KMS-11 (cell line): ENCODE measurements at regions not wholly inside any gene's neighbourhood (a gene's known extent, or its start where the extent isn't known, plus 50 kb on each side); places are given as distances from the start of the nearest gene placed in this dataset.

Source experiments
- H2AFZ ChIP-seq: fragments of 200-600 bp; sonication (generic); 2 replicates; pipeline ENCODE4 v1.6.1; 2016; ENCODE audit warnings: antibody characterized with exemption, mixed run types, low read depth
- H3K27ac ChIP-seq: fragments of 200-600 bp; sonication (generic); 2 replicates; pipeline ENCODE4 v1.6.1; 2016; ENCODE audit warnings: mild to moderate bottlenecking, mixed run types
- H3K27me3 ChIP-seq: fragments of 200-600 bp; sonication (generic); 2 replicates; pipeline ENCODE4 v1.6.1; 2017; ENCODE audit warnings: mild to moderate bottlenecking, low read depth, mixed run types, moderate library complexity; ENCODE audit not compliant: insufficient read depth
- H3K36me3 ChIP-seq: fragments of 200-600 bp; sonication (generic); 2 replicates; pipeline ENCODE4 v1.6.1; 2017; ENCODE audit warnings: mild to moderate bottlenecking, mixed run types; ENCODE audit not compliant: insufficient read depth
- H3K4me1 ChIP-seq: fragments of 200-600 bp; sonication (generic); 2 replicates; pipeline ENCODE4 v1.6.1; 2016; ENCODE audit warnings: mild to moderate bottlenecking, low read depth, mixed run types; ENCODE audit not compliant: poor library complexity, severe bottlenecking
- H3K4me2 ChIP-seq: fragments of 200-600 bp; sonication (generic); 2 replicates; pipeline ENCODE4 v1.7.0; 2016; ENCODE audit warnings: mild to moderate bottlenecking, mixed run types
- H3K4me3 ChIP-seq: fragments of 200-600 bp; sonication (generic); IDR thresholded peaks from 2 replicates; pipeline ENCODE4 v1.6.1; 2017; ENCODE audit warnings: low read depth, low read length, mixed read lengths; ENCODE audit not compliant: insufficient read depth
- H3K79me2 ChIP-seq: fragments of 200-600 bp; sonication (generic); 2 replicates; pipeline ENCODE4 v1.6.1; 2016; ENCODE audit warnings: low read depth, mixed run types; ENCODE audit not compliant: insufficient read depth
- H3K9ac ChIP-seq: fragments of 200-600 bp; sonication (generic); 2 replicates; pipeline ENCODE4 v1.6.1; 2016; ENCODE audit warnings: mild to moderate bottlenecking, mixed run types
- H4K20me1 ChIP-seq: fragments of 200-600 bp; sonication (generic); 2 replicates; pipeline ENCODE4 v1.6.1; 2016; ENCODE audit warnings: mild to moderate bottlenecking, mixed run types; ENCODE audit not compliant: insufficient read depth
- TF ChIP-seq, protein P1 (sequence below): fragments of 200-600 bp; sonication (generic); conservative IDR thresholded peaks from 2 replicates; pipeline ENCODE4 v1.6.1; 2017; ENCODE audit warnings: low read depth, mild to moderate bottlenecking, antibody characterized with exemption, low read length, moderate library complexity, mixed read lengths

DNA sequence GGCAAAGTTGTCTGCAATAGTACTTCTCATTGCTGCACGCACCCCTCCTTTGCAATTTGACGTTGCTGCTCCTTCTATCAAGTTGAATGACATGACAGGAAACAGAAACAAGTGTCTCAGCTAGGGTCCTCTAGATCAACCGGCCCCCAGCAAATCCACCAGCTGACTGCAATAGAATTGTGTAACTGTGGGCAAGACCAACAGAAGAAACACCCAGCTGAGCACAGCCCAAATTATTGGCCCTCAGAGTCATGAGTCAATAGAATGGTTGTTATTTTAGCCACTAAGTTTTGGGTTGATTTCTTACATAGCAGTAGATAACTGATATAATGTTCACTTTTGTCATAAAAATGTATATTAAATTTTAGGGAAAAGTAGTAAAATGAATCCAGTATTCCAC lies 202.7 kb downstream of the MAFB start:
- Histone ChIP-seq H3K9ac (no peak overlapping the region), H3K36me3 (no peaks in the 10 kb centered on the region), H3K79me2 (no peaks in the 10 kb centered on the region), H3K27ac (no peak overlapping the region), H4K20me1 (no peaks in the 10 kb centered on the region), H3K4me3 (no peak overlapping the region), H2AFZ (no peak overlapping the region), H3K4me1 (no peaks in the 10 kb centered on the region), H3K4me2 (no peak overlapping the region), H3K27me3 (no peaks in the 10 kb centered on the region)
- TF ChIP-seq, protein P1, sequence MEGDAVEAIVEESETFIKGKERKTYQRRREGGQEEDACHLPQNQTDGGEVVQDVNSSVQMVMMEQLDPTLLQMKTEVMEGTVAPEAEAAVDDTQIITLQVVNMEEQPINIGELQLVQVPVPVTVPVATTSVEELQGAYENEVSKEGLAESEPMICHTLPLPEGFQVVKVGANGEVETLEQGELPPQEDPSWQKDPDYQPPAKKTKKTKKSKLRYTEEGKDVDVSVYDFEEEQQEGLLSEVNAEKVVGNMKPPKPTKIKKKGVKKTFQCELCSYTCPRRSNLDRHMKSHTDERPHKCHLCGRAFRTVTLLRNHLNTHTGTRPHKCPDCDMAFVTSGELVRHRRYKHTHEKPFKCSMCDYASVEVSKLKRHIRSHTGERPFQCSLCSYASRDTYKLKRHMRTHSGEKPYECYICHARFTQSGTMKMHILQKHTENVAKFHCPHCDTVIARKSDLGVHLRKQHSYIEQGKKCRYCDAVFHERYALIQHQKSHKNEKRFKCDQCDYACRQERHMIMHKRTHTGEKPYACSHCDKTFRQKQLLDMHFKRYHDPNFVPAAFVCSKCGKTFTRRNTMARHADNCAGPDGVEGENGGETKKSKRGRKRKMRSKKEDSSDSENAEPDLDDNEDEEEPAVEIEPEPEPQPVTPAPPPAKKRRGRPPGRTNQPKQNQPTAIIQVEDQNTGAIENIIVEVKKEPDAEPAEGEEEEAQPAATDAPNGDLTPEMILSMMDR, result no peak

DNA sequence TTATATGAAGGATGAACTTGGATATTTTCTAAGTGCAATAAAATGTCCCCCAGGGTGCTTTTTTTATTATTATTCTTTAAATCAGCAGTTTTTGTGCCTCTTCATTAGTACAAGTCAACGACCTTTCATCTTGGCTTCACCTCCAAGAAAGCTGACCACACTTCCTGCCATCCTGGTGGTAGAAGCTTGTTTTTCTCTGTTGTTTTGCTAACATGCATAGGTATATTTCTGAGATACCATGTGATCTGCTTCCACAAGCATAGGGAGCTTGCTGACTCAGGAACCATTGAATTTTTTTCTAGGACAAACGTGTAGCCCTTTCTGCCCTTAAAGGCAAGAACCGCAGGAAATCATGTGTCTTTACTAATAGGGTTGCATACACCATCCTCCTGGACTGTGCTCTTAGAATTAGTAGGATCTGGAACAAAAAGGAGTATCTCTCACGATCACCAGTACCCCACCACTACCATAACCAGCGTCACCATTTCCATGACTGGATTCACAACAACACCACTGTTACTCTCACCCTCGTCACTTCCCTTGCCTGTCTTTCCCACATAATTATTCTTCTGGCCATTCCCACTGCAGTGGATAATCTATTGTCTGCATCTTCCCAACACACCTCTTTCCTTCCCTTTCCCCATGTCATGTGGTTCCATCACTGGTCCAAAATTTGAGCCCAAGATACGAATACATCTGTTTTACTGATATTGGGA lies 207.1 kb downstream of the MAFB start:
- no peak overlapping the region for H3K4me2 ChIP-seq
- no peak overlapping the region for H3K9ac ChIP-seq
- H4K20me1 ChIP-seq, result no peaks in the 10 kb centered on the region
- H2AFZ ChIP-seq, result no peak overlapping the region
- TF ChIP-seq, protein P1, result no peak
- no peaks in the 10 kb centered on the region for H3K36me3 ChIP-seq
- H3K27me3 ChIP-seq, result no peaks in the 10 kb centered on the region
- no peak overlapping the region for H3K27ac ChIP-seq
- no peaks in the 10 kb centered on the region for H3K4me1 ChIP-seq
- no peak overlapping the region for H3K4me3 ChIP-seq
- no peaks in the 10 kb centered on the region for H3K79me2 ChIP-seq

DNA sequence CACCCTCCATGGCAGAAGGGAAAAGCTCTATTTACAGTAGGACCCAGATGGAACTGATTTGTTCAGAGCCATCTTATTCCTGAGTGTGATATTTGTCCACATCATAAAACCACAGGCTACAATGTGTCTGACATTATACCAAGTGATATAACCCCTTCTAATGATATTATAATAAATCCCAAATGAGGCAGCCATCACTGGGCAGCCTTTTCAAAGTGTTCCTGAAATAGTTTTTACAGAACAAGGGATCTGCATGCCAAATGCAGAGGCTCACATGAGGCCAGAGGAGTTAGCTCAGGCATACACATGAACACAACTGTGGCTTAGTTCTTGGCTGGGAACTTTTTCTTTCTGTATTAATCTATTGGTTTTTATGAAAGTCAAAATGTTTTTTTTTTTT lies 207.7 kb downstream of the MAFB start:
- H3K27me3 ChIP-seq, result no peaks in the 10 kb centered on the region
- TF ChIP-seq, protein P1, result no peak
- H3K4me1 ChIP-seq, result no peaks in the 10 kb centered on the region

GRCh38 chr20:40477805-40478204 lies 211.2 kb downstream of the MAFB start:
- H3K27me3 ChIP-seq, result no peaks in the 10 kb centered on the region
- TF ChIP-seq, protein P1, result no peak

More for the DNA sequence above, 207.7 kb downstream of the MAFB start:
- Histone ChIP-seq H2AFZ (no peak overlapping the region), H3K4me3 (no peak overlapping the region), H3K4me2 (no peak overlapping the region), H3K9ac (no peak overlapping the region), H3K36me3 (no peaks in the 10 kb centered on the region), H3K27ac (no peak overlapping the region), H4K20me1 (no peaks in the 10 kb centered on the region), H3K79me2 (no peaks in the 10 kb centered on the region)

More at GRCh38 chr20:40477805-40478204, 211.2 kb downstream of the MAFB start:
- Histone ChIP-seq H3K36me3 (no peaks in the 10 kb centered on the region), H2AFZ (no peak overlapping the region), H3K79me2 (no peaks in the 10 kb centered on the region), H3K9ac (no peak overlapping the region), H3K4me1 (no peaks in the 10 kb centered on the region), H3K4me2 (no peak overlapping the region), H4K20me1 (no peaks in the 10 kb centered on the region), H3K4me3 (no peak overlapping the region), H3K27ac (no peak overlapping the region)
